Nucleus accumbens (tissue), 56 donors: ENCODE measurements at regions not wholly inside any gene's neighbourhood (a gene's known extent, or its start where the extent isn't known, plus 50 kb on each side); places are given as distances from the start of the nearest gene placed in this dataset.
"Not testable (repeated sequence)": the region's sequence is repeated elsewhere in the genome, so short reads cannot be mapped to it uniquely, and the experiment has no call there.

Experiments used
- DNase-seq, 56 donors: peaks; one replicate each; lab custom pipeline; 2025; lab: John Stamatoyannopoulos, UW

DNA sequence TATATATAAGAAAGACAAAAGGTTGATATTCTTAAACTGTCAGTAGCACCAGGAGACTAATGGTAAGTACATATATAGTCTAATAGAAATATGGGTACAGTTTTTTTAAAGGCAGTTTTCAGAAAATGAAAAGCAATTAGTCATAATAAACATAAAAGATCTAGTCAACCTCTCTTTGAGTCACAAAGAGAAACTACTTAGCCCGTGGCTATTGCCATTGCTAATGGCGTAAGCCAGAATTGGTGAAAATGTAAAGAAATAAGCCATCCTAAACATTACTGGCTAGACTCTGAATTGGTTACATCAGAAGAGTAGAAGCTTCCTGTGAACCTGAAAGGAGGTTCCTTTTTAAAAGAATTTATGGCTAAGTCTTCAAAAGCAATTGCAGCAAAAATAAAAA, 668.7 kb upstream of the CPEB2 start:
- no peak for DNase-seq

DNA sequence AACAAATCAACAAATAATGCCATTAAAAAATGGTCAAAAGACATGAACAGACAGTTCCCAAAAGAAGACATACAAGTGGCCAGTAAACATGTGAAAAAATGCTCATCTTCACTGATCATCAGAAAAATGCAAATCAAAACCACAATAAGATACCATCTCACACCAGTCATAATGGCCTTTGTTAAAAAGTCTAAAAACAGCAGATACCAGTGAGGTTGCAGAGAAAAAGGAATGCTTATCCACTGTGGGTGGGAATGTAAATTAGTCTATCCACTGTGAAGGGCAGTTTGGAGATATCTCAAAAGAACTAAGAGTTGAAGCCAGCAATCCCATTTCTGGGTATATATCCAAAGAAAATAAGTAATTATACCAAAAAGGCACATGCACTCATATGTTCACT, 668.1 kb upstream of the CPEB2 start:
- no peak for DNase-seq

GRCh38 chr4:14335872-14336271, 666.4 kb upstream of the CPEB2 start:
- no peak for DNase-seq

- DNase-seq = no peak
Observed at GRCh38 chr4:14336656-14337055, 665.6 kb upstream of the CPEB2 start.

DNA sequence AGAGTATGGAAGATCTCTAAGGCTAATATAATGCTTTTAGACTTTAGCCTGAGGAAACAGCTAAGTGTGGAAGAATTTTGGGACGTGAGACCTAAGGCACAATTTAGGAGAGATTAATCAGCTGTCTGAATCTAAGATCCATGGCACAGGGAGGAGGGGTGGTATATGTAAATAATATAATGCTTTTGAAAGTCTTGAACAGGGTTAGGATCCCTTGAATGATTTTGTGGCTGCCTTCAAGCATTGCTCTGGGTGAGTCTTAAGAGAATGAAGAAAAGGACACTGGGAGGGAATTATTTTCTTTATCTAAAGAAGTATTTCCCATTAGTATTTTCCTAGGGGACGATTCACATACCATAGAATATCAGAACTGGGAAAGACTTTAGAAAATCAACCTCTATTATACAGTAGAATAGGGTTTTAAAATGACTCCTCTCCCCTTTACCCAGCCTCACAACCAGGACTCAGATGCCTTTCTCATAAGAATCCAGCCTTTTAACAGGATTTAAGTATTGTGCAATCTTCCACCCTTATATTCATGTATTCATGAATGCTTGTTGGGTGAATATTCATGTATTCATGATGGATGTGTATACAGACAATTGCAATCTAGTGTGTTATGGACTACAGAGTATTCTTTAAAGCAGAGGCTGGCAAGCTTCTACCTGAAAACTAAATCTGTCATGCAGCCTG, 664.2 kb upstream of the CPEB2 start:
- no peak for DNase-seq

GRCh38 chr4:14338585-14339265, 663.6 kb upstream of the CPEB2 start:
- DNase-seq = no peak

- DNase-seq = no peak
Observed at GRCh38 chr4:14339715-14340114, 662.6 kb upstream of the CPEB2 start.

GRCh38 chr4:14340321-14340720, 662.0 kb upstream of the CPEB2 start:
- DNase-seq = no peak

- no peak for DNase-seq
Observed at GRCh38 chr4:14343961-14344360, 658.3 kb upstream of the CPEB2 start.

- DNase-seq = peak in 1 of 56 donors; percentile 9
Observed at GRCh38 chr4:14345356-14345775, 656.9 kb upstream of the CPEB2 start.

- no peak for DNase-seq
Observed at GRCh38 chr4:14347526-14347925, 654.8 kb upstream of the CPEB2 start.

DNA sequence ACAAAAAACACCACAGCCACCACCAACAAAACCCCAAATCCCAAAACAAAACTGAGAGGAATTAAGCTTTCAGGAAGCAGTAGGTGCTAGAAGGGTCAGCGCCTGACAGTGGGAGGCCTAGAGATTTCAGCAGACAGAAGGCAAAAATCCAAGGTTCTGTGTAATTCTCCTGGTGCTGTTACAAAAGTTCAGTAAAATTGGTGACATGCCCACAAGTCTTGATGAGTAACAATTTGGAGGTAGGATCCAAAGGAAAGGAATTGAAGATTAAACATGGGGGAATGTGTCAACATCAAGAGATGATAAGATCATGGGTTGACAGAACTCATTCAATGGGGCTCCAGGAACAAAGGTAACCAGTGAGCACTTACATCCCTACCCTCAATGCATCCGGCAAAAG, 653.8 kb upstream of the CPEB2 start:
- no peak for DNase-seq

- DNase-seq = not testable (repeated sequence)
Observed at GRCh38 chr4:14358544-14359160, 643.6 kb upstream of the CPEB2 start.

DNA sequence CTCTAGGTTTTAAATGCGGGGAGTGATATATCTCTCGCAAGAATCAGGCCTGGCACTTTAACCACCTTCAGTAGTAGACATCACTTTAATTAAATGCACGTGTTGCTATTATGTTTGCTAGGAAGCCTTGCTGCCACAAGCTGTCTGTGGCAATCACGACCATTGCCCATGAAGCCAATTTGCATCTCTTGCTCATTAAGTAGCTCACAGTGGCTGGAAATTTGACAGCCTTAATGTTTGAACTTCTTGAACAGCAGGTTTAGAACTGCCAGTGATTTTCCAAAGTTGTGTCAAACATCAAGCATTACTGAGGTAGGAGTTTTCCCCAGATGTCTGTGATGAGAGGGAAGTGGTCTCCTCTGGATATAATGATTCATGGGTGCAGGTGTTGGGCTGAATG, 642.3 kb upstream of the CPEB2 start:
- no peak for DNase-seq

DNA sequence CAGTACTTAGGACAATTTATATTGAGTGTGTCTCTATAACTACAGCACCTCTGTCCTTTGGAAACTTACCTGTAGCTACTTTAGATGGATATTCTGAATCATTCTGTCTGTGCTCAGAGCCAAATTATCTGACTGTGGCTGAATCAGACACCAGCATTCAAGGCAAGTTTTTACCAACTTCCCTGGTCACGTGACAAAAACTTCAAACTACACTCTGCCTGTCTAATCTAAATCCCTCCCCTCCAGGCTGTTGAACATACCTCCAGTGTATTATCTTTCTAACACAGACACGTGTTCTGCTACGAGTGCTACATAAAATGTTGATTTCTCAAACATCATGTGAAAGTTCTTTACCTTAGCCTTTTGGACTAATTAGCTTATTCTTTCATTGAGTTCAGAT, 641.2 kb upstream of the CPEB2 start:
- no peak for DNase-seq

GRCh38 chr4:14362385-14362784, 639.9 kb upstream of the CPEB2 start:
- no peak for DNase-seq

DNA sequence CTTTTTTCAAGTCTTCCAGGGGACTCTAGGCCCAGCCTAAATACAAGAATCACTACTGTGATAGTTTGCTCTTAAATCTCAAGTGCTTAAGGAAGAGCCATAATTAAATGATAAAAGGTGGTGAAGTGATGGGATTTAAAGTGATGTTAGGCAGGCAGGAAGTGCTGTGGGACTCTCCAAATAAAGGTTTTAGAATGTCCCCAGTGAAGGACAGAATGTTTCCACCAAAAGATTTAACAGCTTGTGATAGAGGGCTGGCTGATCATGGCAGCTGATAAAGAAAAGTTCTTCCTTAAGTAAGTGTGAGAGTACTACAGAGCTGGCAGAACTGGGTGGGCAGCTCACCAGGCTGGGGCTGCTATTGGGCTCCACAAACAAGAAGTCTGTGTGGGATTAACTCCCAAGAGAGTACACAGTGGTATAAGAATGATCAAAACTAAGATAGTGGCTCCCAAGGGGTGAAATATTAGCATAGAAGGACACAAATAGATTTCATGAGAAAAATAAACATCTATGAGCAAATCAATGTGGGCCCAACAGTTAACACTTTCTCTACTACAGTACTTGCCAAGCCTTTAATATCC, 637.2 kb upstream of the CPEB2 start:
- DNase-seq = no peak

- DNase-seq = peak in 11 of 56 donors; percentile 0 to 31 (median 7)
Observed at GRCh38 chr4:14368391-14368790, 633.9 kb upstream of the CPEB2 start.

- no peak for DNase-seq
Observed at GRCh38 chr4:14371131-14371530, 631.1 kb upstream of the CPEB2 start.

DNA sequence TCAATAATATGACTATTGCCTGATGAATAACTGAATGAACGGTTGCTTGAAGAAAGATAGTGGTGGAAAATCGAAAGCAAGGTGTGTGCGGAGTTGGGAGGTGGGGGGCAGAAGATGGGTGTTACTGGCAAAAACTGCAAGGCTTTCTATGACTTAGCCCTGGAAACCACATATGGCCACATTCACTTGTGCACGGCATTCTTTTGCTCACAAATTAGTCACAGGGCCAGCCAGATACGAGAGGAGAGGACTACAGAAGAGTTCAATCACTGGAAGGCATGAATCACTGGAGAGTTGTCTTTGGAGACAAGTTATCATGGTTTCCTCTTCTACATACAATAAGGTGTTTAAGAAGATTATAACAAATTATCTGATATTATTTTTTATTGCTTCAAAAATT, 626.5 kb upstream of the CPEB2 start:
- DNase-seq = no peak

GRCh38 chr4:14379183-14379582, 623.1 kb upstream of the CPEB2 start:
- no peak for DNase-seq

GRCh38 chr4:14383652-14384051, 618.6 kb upstream of the CPEB2 start:
- DNase-seq = no peak
